Iris pigment epithelial cell (primary cell): ENCODE measurements at regions not wholly inside any gene's neighbourhood (a gene's known extent, or its start where the extent isn't known, plus 50 kb on each side); places are given as distances from the start of the nearest gene placed in this dataset.
"Not testable (repeated sequence)": the region's sequence is repeated elsewhere in the genome, so short reads cannot be mapped to it uniquely, and the experiment has no call there.

Experiments
- DNase-seq: peaks from one replicate; pipeline ENCODE4 v3.0.0-alpha.2; 2011; ENCODE audit warnings: low read depth

DNA sequence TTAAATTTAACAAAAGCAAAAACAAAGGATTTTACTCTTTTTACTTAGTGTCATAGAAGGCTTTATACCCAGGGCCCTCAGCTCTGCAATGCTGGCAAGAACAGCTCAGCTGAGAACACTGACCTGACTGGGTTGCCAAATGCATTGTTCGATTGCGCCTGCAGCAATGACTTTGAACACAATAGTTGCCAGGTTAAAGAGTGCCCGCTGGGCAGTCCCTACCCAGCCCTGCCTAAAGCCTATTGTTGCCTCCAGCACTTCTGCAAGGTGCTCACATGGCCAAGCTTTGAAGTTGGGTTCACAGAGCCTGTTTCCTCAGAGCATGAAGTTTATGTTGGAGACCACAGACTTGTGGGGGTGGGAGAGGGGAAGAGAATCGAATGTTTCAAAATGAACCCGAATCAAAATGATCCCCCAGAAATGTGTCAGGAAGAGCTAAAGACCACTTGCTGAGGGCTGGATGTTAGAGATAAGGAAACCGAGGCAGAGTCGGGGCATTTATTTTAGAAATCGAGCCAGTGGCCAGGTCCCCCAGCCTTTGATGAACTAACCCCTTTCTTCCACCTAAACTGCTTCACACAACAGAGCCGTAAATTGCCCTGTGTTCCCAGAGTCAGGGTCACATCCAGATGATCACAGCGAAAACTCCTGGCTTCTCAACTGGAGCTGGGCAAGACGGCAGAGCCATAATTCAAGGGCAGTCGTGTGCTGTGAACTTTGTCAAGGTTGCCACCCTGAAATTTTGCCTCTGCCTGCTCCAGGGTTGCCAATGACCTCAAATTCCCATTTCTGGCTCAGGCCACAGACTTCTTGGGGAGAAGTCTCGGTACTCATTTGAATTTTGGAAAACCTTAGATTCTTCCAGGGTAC lies 55.0 kb downstream of the FOXA2 start:
- no peak for DNase-seq

DNA sequence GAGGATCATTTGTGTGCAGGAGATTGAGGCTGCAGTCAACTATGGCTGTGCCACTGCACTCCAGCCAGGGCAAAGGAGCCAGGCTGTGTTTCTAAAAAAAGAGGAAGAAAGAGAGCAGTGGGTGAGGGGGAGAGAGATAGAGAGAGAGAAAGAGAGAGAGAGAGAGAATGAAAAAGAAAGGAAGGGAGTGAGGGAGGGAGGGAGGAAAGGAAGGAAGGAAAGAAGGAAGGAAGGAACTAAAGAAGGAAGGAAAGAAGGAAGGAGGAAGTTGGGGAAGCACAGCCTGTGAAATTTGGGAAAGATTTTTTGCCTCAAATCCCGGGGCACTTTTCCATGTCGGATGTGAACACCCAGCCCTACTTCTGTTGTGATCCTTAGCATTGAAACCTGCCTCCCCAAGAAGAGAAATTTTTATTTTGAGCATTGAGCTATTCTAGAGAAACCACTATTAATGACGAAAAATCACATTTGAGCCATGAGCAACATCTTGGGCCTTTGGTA lies 57.8 kb downstream of the FOXA2 start:
- DNase-seq: no peak

DNA sequence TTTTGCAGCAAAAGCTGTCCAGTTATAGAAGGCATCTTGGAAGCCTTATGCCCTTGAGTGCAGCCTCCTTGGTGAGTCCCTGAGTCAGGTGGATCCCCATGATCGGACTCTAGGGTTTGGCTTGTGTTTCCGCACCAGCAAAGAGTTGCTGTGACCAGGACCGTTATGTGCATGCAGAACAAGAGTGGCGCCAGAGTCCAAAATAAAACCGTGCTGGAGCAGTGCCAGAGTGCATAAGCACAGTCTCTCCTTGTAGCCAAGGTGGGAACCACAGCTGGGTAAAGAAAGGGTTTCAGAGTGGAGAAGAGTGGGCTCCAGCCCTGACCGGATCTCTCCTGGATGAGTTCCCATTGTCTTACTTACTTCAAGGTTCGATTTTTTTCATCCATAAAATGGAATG lies 58.6 kb downstream of the FOXA2 start:
- DNase-seq: no peak

DNA sequence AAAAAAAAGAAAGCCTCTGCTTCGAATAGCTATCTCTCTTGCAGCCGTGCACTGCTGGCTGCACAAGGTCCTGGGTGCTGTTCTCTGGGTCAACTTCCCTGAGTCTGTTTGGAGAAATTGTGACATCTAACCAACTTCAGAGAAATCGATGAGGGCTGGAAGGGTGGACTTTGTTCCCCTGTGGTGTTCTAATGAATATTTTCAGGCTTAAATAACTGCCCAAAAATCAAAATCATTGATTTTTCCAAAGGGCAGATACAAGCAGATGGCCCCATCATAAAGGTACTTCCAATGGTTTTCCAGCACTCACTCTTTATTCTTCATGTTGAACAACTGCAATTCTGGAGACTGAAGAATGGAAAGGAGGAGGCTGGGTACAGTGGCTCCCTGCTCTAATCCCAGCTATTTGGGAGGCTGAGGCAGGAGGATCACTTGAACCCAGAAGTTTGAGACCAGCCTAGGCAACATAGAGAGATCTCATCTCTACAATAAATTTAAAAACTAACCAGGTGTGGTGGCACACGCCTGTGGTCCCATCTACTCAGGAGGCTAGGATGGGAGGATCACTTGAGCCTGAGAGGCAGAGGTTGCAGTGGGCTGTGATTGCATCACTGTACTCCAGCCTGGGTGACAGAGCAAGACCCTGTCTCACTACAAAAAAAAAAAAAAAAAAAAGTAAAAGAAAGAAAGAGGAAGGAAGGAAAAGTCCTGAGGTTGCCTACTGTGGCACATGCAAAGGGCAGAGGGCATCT lies 59.1 kb downstream of the FOXA2 start:
- DNase-seq: no peak

DNA sequence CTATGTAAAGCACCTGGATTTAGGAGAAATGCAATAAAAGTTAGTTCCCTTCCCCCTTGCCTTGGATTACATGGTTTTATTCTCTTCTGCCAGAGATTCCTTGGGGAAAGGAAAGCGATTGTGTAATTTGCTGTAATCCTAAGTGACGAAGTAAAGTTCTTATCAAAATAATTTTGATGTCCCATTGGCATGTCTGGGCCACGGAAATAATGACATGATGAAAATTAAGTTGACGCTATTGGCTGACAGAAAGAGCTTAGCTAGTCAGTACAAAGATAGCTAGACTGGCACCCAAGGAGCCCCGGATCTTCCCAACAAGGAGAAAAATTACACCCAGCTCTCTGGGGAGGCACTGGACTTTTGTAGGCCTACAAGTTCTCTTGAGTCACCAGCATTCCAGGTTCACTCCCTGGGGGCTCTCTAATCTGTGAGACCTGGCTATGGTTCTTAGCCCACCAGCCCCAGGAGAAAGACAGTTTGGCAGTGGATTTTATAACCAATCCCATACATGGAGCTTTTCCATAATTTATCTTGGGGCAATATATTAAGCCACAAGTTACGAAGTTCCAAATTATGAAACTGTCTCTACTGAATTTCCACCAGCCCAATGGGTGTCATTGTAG lies 59.9 kb downstream of the FOXA2 start:
- DNase-seq: no peak

DNA sequence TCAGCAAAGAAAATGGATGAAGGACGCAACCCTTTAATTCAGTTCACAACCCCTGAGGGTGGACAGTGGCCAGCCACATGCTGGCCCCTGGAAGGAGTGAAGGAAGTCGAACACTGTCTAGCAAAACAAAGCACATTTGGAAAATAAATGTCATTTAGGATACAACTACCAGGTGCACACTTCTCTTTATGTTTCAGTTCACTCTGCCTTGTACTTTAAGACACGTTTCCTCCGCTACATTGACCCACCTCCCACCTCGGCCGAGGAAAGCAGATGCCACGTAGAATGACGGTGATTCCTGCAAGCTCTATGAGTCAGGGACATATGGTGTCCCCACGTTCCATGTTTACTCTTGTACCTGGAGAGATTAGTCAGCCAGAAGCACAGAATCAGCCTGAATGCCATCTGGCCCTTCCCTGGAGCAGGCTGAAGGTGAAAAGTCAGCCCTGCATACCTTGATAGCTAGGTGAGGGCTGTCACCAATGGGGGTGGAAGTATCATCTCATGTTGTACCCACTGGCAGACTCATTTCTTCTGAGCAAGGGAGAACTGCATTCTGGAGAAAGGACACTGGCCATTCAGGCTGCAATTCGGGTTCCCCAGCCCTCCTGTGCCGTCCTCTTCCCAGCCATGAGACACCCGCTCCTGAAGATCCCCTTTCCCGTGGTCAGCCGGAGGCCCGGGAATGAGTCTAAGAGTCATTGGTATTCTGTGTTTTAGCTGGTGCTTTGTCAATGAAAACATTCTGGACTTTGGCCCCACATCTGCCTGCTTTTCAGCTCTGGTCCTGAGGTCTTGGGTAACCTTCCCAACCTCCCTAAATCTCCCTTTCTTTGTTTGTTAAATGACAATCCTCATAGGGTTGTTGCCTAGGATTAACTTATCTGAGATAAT lies 60.6 kb downstream of the FOXA2 start:
- no peak for DNase-seq

DNA sequence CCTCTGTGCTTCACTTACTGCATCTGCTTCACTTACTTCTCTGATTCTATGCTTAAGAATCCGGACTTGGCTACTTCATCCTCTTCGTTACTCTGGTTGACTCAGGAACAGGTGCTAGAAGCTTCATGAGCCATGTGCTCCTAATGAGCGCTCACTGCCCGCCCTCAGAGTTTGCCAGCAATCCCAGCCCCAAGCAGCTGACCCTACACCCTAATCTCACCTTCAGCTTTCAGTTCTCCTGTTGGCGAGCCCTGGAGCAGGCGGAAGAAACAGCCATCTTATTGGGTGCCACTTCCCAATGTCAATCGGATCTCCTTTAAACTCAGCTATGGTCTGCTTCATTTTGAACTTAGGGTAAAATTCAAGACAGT lies 61.3 kb downstream of the FOXA2 start:
- DNase-seq: no peak

DNA sequence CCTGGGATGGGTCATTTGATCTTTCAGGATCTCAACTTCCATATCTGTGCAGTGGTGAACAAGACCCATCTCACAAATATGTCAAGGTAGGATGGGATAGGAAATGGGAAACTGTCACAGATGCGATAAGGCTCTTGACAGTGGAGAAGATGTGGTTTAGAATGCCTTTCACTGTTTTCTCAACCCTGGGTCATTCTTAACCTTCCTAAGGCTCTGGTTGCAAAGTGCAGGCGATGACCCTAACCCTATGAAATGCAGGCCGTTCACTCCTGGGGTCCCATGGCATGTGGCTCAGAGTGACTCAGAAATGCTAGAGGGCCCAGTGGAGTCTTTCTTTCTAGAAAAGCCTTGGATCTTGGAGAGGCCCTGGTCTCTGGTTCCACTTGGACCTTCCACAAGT lies 61.7 kb downstream of the FOXA2 start:
- DNase-seq: no peak

DNA sequence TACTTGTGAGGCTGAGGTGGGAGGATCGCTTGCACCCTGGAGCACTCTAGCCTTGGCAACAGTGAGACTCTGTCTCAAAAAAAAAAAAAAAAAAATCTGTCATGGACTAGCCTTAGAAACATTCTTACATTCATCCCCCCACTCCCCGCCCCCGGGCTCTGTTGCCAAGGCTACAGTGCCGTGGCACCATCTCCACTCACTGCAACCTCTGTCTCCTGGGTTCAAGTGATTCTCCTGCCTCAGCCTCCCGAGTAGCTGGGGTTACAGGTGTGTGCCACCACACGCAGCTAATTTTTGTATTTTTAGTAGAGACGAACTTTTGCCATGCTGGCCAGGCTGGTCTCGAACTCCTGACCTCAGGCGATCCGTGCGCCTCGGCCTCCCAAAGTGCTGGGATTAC lies 62.4 kb downstream of the FOXA2 start:
- not testable (repeated sequence) for DNase-seq

DNA sequence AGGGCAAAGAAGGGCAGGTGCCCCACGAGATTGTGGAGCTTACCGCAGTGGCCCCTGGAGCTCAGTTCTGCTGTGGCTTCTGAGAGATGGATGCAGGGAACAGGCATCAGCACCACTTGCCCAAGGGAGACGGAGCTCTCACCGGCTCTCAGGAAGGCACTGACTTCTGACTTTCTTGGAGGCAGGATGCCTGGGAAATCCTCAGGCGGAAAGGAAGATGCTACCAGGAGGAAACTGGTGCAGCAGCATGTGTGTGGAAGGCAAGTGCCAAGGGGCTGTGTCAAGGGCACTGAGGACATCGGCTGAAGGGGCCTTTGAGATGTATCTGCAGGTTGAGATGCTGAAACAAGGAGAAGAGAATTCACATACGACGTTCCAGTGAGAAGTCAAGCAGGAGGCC lies 64.0 kb downstream of the FOXA2 start:
- no peak for DNase-seq

DNA sequence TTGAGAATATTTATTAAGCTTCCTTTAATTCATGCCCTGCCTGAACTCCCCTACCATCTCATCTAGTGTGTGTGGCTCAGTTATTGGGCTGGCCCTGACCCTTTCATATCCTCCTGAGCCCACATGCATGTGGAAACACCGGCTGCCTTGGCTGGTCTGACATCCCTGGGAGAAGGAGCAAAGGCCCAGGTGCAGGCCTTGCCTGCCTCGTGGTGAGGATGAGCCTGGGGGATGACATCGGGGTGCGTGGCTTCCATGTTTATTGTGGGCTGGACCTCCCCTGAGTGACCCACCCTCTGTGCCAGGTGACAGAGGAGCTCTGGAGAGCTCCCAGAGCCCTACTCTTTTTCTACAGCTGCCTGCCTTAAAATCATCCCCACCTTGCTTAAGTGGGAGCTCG lies 69.1 kb downstream of the FOXA2 start:
- no peak for DNase-seq

DNA sequence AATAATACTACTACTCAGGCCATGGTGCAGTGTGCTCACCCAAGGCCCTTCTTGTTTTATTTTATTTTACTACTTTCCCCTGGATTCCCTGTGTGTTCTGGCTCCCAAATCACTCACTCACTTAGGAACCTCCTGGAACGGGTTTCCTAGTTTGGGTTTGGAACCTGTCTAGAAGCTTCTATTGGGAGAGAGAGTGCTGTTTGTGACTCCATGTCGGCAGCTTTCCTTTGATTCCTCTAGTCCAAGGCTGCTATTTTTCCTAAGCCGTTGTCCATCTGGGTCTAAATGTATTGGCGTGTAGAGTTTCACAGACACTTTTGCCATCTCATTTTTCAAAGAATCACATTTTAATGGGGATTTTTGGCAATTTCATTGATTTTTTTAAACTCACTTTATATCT lies 70.8 kb downstream of the FOXA2 start:
- no peak for DNase-seq

DNA sequence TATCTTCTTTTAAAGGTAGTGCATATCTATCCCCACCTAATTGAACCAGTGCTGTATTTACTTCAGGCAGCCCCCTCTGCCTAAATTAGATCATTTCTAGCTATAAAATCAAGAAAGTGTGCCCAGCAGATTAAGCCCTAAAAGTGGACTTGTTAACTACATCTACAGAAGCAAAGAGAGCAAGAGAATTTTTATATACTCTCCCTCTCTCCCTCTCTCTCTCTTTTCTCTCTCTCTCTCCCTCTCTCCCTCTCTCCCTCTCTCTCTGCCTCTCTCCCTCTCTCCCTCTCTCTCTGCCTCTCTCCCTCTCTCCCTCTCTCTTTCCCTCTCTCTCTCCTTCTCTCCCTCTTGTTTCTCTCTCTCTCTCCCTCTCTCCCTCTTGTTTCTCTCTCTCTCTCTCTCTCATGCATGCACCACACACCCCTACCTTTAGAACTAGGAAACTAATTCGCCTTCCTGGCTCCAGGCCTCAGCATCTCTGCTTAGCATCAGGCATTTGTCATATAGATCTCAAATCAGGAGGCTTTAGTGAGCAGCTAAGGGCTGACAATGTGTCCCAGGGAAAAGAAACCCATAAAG lies 71.4 kb downstream of the FOXA2 start:
- DNase-seq: no peak

DNA sequence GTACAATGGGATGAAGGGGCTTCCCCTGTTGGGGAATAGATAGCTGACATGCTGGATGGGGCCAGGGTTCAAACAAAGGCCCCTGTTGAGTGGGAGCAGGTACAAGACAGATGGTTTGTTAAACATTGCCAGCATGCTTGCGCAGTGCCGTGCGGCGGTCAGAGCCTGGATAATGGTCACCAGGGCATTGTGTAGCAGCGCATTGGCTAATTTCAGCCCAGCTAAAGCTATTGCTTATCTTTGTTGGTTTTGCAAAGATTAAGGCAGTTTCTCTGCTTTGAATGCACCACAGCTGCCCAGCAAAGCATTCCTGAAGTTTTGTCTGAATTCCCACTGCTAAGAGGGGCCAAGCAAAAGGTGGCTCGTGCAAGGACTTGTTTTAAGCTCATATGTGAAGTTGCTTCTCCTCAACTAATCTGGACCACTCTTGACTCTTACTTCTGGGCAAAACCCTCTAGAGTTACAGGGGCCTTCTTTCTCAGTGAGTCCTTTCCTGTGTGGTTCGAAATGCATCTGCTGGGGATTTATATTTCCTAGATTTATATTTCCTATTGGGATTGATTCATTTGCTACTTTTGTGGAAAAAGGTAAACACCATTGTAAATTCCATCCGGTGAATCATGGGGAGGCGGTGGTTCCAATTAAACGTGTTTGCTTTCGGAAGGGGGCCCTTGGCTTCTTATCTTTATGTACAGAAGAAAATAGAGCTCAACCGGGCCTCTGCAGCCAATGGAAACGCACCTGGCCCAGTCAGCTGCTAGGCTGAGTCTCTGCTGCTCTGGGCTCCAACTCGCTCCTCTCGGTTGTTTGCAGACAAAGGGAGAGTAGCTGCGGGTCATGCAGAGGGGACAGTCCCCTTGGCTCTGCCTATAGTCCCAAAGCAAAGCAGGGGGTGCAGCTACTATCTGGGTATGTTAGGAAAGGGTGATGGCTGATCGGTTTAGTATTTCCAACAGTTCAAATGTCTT lies 72.1 kb downstream of the FOXA2 start:
- DNase-seq: no peak

DNA sequence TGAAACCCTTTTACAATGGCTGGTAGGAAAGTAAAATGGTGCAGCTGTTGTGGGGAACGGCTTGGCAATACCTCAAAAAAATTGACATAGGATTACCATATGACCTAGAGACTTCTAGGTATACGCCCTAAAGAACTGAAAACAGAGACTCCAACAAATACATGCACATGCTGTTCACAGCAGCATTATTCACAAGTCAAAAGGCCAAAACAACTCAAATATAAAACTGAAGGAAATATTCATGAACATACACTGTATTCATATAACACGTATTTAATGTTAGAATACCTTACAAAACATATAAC lies 74.6 kb downstream of the FOXA2 start:
- DNase-seq: no peak

DNA sequence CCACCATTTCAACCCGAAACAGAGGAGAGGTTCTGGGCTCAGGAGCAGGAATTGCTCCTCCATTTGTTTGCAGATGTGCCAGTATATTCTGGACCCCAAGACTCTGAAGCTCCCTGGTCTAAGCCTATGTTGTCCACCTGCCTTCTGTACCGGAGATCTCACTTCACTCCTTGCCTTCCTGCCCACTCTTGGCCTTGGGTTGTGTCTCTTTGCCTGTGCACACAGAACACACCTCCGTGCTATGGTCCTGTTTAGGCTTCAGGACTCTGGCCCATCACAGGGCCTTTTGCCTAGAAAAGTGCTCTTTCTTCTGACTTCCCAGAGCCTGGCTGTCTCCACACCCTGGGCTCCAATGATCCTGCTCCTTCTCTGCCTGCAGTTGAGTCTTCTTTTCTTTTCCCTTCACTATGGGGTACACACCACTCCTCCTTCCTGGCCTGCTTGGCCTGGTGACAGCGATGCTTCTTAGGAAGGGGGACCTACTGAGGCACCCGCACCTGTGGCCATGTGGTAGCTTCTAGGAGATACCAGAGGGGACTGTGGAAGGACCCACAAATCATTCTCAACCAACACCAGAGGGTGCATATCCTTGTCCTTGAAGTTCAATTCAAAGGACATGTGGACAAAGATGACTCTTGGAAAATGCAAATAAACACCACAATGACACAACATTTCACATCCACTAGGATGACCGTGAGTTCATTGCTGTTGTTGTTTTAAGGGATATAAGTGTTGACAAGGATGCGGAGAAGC lies 75.1 kb downstream of the FOXA2 start:
- no peak for DNase-seq

DNA sequence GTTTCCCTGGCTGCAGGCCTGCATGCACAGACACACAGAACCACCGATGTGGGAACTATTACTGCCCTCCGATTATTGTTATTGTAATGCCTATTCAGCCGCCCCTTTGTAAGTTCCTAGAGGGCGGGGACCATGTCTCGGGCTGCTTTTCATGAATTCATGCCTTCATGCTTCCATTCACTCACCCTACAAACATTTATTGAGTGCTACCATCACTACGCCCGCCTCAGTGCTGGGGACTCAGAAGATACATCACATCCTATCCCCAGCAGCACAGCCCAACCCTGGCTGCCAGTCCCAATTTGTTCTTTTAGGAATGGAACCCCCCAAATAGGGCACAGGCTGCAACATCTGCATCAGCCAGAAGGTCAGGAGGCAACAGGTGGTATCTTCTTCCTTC lies 75.9 kb downstream of the FOXA2 start:
- DNase-seq: no peak

DNA sequence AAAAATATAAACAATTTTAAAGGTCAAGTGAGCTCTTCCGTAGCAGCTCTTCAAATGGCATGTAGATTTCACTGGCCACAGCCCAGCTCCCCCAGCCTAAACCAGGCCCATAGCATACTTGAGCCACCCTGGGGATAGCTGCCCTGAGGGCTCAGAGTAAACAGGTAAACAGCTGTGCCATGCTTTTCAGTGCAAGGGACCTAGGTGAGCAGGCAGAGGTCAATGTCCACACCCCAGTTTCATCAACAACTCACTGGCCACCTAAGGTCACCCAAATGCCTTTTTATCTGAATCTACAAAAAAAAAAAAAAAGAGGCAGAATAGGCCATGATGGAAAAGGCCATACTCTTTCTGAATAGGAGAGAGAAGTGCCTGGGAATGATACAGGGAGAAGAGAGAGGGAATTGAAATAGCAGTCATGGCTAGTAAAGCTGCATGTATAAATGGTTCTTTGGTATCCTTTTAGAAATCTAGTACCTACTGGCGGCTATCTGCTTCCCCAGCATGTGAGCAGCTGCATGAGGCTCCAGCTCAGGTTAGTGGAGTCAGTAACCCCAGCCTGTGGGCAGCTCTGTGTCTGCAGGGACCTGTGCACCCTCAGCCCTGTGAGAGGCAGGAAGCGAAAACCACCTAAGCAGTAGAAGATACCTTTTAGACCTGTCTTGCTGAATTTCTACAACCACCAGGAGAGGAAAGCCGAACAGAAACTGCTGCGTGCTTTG lies 77.0 kb downstream of the FOXA2 start:
- no peak for DNase-seq

DNA sequence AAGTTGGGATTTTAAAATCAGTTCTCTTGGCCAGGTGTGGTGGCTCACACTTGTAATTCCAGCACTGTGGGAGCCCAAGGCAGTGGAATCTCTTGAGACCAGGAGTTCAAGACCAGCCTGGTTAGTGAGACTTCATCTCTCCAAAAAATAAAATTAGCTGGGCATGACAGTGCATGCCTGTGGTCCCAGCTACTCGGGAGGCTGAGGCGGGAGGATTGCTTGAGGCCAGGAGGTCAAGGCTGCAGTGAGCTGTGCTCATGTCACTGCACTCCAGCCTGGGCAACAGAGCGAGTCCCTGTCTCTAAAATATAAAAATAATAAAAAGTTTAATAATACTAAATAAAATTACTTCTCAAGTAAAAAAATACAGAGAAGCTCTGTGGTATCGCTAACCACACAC lies 77.5 kb downstream of the FOXA2 start:
- DNase-seq: no peak
